Medulla oblongata (tissue), 1 donor: ENCODE measurements at regions not wholly inside any gene's neighbourhood (a gene's known extent, or its start where the extent isn't known, plus 50 kb on each side); places are given as distances from the start of the nearest gene placed in this dataset.
"Not testable (repeated sequence)": the region's sequence is repeated elsewhere in the genome, so short reads cannot be mapped to it uniquely, and the experiment has no call there.

Source experiments
- DNase-seq: peaks from one replicate; pipeline ENCODE4 v3.0.0-alpha.2; 2015; ENCODE audit errors: extremely low spot score

DNA sequence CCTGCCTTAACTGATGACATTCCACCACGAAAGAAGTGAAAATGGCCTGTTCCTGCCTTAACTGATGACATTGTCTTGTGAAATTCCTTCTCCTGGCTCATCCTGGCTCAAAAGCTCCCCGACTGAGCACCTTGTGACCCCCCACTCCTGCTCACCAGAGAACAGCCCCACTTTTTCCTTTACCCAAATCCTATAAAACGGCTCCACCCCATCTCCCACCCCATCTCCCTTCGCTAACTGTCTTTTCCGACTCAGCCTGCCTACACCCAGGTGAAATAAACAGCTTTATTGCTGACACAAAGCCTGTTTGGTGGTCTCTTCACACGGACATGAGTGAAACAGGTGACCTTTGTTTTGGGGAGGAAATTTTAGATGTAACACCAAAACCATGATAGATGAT is 674.4 kb downstream of the TLE1 start:
- not testable (repeated sequence) for DNase-seq

DNA sequence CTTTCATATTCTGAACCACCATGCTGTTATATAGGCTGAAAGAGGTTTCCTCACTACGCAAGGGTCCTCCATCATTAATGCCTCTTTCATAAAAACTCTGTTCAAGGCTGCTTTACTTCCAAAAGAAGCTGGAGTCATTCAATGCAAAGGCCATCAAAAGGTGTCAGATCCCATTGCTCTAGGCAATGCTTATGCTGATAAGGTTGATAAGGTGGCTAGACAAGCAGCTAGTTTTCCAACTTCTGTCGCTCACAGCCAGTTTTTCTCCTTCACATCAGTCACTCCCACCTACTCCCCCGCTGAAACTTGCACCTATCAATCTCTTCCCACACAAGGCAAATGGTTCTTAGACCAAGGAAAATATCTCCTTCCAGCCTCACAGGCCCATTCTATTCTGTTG is 676.2 kb downstream of the TLE1 start:
- DNase-seq, result not testable (repeated sequence)

DNA sequence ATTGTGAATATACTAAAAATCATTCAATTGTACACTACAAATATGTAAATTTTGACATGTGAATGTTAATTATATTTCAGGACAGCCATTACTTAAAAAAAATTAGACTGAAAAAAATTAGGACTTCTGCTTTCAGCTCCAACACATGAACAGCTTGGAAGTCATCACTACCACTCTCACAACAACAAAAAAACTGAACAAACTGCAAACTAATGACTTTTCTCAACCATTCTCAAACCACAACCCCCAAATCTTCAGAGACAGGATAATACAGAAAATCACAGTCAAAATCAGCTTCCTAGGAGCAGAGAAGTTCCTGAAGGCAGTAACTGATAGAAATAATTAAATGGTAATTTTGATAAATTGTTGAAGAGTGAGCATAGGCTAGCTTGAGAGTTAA is 686.4 kb downstream of the TLE1 start:
- DNase-seq, result no peak

DNA sequence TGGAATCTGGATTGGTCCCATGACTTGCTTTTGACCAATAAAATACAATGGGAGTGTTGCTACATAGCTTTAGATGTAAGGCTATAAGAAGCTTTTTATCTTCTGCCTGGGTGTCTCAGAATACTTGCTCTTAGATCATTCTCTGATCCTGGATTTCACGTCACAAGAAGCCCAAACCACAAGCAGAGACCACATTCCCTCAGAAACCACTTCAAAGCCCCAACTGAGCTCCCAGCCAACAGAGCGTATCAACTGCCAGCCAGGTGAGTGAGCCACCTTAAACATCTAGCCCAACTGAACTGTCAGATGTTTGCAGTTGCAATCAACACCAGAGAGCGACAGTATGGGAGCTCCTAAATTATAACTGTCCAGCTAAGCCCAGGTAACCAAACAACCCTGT is 687.1 kb downstream of the TLE1 start:
- DNase-seq, result no peak

DNA sequence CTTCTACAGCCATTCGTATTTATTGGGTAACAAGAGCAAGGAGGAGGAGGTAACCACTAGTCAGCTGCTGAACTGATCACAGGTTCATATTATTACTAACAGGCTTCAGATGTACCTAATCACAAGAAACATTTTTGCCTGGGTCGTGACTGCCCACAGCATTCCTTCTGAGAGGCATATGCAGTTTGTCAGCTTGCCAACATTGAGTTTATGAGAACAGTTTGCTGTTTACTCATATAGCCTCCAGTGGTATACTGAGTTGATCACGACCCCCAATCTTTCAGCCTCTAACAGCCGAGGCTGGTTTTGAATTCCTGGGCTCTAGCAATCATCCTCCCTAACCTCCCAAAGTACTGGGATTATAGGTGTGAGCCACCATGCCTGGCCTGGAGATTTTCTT is 693.6 kb downstream of the TLE1 start:
- no peak for DNase-seq

DNA sequence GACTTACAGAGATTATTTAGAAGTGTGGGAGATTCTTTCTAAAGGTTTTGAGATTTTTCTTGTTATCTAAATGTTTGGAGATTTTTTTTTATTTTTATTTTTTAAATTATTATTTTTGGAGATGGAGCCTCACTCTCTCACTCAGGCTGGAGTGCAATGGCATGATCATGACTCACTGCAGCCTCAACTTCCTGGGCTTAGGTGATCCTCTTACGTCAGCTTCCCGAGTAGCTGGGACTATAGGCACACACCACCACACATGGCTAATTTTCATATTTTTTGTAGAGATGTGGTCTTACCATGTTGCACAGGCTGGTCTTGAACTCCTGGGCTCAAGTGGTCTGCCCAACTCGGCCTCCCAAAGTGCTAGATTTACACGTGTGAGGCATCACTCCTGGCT is 694.5 kb downstream of the TLE1 start:
- DNase-seq, result no peak

DNA sequence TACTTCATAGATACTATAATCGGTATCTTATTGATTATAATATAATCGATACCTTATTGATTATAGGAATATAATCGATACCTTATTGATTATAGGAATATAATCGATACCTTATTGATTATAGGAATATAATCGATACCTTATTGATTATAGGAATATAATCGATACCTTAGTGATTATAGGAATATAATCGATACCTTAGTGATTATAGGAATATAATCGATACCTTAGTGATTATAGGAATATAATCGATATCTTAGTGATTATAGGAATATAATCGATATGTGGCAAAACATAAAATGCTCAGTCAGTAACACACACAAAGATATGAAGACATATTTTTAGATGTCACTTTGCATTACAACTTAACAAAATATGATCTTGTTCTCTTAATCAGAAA is 703.8 kb downstream of the TLE1 start:
- DNase-seq, result not testable (repeated sequence)

DNA sequence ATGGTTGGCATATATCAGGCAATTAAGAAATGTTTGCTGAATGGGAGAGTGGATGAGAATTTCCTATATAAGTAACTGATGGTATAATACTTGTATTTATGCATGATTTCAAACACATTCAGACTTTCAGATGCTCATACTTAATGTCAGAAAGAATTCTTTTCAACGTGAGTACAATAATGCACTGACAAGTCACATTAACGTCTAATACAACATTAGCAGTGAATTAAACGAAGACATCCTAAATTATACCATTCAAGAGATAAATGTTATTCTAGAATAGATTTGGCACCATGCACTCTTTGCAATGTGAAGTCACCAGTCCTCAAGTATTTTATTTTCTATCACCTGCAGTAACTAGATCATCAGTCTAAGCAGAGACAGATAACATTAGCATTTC is 712.9 kb downstream of the TLE1 start:
- no peak for DNase-seq

DNA sequence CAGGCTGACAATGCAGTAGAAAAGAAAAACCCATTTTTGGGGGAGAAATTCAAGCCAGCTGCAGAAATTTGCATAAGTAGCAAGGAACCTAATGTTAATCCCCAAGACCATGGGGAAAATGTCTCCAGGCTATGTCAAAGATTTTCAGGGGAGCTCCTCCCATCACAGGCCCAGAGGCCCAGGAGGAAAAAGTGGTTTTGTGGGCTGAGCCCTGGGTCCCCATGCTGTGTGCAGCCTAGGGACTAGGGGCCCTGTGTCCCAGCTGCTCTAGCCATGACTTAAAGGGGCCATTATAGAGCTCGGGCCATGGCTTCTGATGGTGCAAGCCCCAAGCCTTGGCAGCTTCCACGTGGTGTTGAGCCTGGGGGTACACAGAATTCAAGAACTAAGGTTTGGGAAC is 719.0 kb downstream of the TLE1 start:
- not testable (repeated sequence) for DNase-seq

DNA sequence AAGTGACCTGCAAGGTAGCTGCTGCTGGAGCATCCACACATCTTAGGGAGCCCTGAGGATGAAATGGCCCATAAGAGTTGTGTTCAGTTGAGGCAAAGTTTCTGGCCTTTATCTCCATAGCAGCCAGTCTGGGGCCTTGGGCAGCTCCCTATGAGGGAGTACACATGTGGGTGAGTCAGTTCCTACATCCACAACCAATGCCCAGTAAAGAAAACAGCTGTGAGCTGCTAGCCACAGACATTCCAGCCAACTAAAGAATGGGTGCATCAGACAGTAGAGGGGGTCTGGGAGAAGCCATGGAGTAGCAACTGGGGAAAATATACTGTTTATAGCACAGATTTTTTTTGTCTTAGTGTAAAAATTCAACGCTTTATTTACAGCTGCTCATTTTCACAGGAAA is 720.7 kb downstream of the TLE1 start:
- no peak for DNase-seq

DNA sequence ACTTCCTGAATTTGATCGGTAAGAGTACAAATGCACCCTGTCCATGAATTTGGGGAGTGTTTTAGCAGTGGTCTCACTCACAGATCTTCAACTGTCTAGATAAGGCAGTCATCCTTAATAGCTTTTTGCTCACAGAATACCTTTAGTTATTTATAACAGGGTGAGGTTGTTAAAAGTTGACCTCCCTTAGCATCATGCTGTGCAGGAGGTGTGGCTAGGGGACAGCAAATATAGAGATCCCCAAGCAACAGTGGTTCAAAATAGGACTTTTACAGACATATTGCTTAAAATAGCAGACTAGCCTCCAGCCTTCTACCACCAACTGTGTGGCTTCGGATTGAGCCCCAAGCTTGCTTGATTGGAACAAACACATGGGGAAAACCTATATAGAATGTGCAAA is 724.4 kb downstream of the TLE1 start:
- DNase-seq, result no peak

DNA sequence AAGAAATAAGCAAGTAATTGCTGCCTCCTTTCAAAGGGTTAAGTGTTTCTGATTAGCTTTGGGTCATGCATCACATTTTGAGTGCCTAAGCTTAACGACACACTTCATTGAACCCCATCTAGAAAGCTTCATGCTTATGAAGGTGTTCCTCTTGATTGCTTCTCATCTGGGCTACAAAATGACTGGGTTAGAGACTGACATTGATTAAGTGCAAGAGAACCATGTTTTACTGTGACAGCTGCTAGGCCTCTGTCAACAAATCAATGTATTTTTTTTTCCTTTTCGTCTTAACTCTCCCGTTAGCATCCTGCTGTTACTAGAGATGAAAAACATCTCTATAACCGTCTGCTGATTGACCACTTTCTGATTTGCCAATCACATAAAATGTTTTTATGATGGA is 725.0 kb downstream of the TLE1 start:
- no peak for DNase-seq

DNA sequence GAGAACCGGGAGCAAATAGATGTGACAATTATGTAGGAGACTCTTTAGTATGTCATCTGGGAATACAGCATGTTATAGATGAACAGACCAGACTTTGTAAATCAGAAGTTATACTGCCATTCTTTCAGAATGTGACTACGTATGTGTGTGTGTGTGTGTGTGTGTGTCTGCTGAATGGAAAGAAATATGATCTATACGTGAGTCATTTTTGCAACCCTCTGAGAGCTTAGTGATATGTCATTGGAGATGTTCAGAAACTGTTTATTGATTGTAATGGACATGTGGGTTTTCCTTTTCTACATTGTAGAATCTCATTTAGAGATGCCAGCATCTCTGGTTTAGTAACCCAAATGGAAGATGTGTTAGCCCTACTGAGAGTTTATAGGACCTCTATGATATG is 731.5 kb downstream of the TLE1 start:
- DNase-seq, result no peak

DNA sequence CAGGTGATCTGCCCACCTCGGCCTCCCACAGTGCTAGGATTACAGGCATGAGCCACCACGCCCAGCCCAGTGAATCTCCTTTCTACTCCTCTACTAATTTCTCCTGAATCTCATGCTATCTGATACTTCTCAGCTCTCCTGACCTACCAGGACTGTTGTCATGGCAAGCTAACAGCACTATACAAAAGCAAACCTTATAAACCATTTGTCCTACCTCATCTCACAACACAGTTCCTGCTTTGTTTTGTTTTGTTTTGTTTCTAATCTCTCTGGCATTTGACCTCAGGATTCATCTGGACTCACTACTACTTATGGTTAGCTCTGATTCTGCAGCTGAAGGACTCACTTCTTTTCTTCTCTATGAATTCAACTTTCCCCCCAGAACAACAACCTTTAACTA is 734.8 kb downstream of the TLE1 start:
- DNase-seq, result no peak

DNA sequence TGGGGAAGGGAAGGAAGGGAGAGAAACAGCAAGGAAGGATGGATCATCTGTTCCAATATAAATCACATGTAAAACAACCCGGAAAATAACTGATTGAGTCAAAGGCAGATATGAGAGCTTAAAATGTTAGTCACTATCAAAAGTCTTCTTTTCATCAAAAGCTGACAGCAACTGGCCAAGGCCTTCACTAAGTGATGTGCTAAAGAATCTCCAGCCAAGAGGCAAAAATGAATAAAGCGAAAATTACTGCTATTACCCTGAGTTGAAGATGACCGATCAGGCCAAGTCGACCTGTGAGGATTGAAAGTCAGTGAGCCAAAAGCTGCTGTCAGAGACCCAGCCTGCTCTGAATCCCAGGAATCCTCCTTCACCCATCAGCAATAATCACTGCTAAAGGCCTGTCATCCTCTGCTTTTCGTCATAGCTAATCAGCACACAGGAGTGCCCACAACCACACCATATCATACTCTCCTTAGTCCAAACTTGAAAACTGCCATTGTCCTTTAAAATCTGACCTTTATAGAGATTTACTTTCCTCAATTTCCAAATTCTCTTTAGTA is 736.9 kb downstream of the TLE1 start:
- DNase-seq, result no peak

DNA sequence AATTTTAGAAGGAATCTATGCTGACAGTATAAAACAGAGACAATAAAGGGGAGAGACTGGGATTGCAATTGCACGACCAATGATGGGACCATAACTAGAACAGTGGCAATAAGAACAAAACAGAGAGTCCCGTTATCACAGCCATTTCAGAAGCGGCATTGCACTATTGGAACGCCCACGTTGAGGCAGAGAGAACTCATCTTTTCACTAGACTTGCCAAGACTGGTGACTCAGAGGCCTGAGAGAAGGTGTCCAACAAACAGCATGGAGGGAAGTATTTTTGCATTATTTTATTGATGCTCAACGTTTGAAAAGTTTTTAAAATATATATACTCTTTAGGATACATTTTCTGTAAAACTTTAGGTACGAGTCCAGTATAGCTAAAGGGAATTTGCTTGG is 737.7 kb downstream of the TLE1 start:
- no peak for DNase-seq

DNA sequence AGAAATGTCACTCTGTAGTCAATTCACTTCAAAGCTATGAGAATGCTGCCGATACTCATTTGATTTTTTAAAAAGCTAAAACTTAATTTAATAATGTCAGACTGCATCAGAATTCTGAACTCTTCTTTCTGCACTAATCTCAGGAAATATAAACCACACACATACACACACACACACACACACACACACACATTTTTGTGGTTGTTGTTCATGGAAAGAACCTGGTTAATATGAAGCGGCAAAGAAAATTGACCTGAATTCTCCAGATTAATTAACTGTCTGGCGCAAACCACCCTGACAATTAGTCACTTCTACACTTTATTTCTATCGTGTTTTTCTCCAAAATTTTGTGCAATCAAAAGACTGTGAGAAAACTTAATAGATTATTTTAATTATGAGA is 740.5 kb downstream of the TLE1 start:
- DNase-seq, result no peak

DNA sequence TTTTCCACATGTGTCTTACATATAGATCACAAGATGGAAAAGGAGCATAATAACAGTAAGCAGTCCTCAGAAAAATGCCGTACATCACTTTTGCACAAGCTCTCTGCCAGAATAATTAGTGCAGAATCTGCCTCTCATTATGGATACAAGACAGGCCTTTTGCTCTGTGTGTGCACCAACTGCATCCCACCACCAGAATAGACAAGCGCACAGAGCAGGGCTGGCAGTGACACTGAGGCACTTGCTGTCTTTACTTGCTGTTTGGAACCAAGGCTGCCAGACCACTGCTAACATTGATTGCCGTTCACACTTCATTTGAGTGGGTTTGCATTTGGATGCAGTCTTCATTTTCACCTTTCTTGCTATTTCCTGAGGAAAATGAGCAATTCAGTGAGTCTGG is 741.3 kb downstream of the TLE1 start:
- no peak for DNase-seq

DNA sequence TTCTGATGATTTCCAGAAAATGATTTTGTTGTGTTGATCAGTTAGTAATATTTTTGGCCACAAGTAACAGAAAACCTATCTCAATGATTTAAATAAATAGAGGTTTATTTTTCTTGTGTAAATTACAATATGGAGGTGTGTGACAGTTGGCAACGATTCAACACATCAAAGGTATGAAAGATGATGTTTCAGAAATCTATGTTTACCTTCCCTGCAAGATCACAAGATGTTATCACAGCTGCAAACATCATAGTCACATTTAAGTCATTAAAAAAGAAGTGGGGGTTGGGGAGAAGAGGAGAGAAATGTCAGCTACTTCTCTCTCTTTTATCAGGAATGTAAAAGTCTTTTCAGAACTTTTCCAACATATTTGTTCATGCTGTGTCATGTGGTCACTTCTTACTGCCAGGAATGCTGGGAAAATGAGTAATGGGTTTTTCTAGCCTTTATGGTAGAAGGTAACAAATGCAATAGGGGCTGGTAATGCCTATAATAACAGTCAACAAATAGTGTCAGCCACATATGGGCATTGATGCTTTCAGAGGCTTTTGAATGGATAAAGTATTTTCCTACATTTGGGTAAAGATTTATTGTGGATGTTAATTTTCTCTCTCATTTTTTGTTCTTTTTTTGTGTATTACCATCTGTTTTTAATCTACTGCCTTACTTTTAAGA is 742.7 kb downstream of the TLE1 start:
- no peak for DNase-seq

DNA sequence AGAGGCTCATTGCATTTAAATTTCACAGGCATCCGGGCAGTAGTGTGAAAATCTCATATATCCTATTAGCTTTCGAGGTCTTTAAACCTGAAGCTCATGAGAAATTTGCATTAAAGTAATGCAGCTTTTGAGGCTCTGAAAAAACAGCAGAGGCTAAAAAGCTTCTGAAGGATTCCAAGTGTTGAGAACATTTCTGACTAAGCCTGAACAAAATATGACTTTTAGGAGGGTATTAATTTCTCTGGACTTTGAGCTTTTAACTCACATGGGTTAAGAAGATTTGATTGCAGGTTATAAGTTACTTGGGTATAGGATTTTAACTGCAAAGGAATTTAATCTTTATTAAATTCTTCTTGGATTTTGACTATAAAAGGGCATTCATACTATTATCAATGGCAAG is 743.9 kb downstream of the TLE1 start:
- no peak for DNase-seq

DNA sequence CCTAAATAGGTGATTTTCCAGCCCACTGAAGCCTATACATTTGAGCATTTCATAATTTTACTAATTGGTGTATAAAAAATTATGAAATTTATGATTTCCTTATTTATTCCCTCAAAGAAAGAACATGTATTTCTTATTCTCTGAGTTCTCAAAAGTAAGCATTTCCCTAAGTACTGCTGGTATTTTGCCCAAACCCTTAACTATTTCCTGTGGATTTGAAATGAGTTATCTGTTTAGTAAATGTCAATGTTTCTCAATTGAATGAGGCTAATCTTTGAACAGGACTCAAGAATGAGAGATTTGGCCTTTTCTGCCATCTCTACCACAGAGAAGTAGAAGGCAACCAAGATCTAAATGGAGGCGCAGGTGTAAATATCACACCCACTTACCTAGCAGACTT is 751.7 kb downstream of the TLE1 start:
- no peak for DNase-seq

DNA sequence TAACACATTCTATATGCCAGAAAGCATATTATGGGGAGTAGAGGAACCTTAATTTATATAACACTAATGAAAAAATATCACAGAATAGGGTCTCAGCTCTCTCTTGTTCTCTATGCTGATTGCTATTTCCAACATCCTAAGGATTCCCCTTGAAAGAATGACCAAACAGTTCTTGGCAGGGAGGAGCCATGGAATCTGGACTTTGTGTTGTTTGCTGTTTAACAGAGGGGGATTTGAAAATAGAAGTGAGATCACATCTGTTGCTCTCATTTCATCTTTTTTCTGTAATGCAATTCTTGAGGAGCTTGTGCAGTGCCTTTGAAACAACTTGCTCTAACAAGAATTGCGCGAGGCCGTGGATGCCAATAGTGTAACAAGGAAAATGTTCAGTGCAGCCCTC is 755.3 kb downstream of the TLE1 start:
- no peak for DNase-seq

DNA sequence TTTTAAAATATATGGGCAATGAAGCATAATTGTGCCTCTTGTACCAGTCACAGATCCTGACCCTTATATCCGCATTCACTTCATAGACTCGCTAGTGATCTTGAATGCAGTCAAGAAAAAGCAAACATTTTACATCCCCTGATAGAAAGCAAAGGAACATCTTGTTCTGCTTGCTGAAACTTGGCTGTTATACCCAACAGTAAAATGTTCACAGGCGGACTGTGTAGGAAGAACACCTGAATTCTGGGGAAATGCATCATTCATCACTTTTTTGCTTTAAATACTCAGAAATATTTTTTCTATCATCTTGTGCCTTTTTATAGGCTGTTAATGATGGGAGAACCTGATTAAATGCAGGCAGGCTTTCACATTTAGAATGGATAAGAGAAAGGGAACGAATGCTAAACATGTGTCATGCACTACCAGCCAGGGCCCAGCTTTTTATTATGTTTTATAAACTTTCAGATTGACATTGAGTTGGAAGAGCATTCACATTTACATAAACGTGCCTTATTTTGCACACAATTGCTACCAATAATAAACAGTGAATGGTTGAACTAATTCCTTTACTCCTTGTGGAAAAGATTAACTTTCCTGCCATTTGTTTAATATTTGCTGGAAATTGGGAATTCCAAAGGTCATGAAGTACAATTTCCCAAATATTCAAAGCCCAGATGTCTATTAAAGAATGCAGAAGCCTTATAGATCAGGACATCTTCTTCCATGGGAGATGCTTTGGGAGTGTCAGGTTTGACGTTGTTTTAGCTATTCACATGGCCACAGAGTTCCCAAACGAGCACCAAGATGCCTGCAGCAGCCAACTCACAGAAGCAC is 756.2 kb downstream of the TLE1 start:
- DNase-seq, result no peak
